ENCODE measurements at regions not wholly inside any gene's neighbourhood (a gene's known extent, or its start where the extent isn't known, plus 50 kb on each side); places are given as distances from the start of the nearest gene placed in this dataset.

DNA sequence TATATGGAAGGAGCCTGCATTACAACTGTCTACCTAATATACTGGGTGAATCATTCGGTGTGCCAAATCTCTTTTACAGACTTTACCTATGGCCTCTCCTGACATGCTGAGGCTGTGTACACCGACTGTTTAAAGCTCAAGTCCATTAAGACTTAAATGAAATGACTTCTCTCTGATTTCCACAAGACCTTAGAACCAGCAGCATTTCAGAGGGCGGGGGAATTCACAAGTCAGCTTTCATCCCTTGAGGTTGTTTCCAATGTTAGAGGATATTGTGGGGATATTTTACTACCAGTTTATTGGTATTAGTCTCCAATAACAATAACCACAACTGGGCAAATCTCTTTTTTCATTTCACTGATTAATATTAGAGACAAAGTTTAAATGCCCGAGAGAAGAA, 87.1 kb upstream of the IKZF1 start:
- FAIRE-seq (no peak), DNase-seq (ENCODE audit: insufficient read length) (no peak)
- TF ChIP-seq TAF1 (IDR thresholded peaks at IDR 0.05; ENCODE audit: borderline replicate concordance, low read depth, low read length) (no peak), POLR2AphosphoS5 (IDR thresholded peaks at IDR 0.05; ENCODE audit: low read depth, low read length) (no peak), POLR2A (IDR thresholded peaks at IDR 0.05; ENCODE audit: low read depth, low read length) (no peak)

GRCh38 chr7:50216626-50217025, 87.9 kb upstream of the IKZF1 start:
- no peak for TF ChIP-seq TAF1 (IDR thresholded peaks at IDR 0.05; ENCODE audit: borderline replicate concordance, low read depth, low read length)
- no peak for TF ChIP-seq POLR2AphosphoS5 (IDR thresholded peaks at IDR 0.05; ENCODE audit: low read depth, low read length)
- TF ChIP-seq POLR2A (IDR thresholded peaks at IDR 0.05; ENCODE audit: low read depth, low read length): no peak
- FAIRE-seq (no peak), DNase-seq (ENCODE audit: insufficient read length) (no peak)

GRCh38 chr7:50214771-50215170, 89.7 kb upstream of the IKZF1 start:
- no peak for FAIRE-seq
- no peak for DNase-seq (ENCODE audit: insufficient read length)
- TF ChIP-seq POLR2AphosphoS5 (IDR thresholded peaks at IDR 0.05; ENCODE audit: low read depth, low read length) (no peak), TAF1 (IDR thresholded peaks at IDR 0.05; ENCODE audit: borderline replicate concordance, low read depth, low read length) (no peak), POLR2A (IDR thresholded peaks at IDR 0.05; ENCODE audit: low read depth, low read length) (no peak)

DNA sequence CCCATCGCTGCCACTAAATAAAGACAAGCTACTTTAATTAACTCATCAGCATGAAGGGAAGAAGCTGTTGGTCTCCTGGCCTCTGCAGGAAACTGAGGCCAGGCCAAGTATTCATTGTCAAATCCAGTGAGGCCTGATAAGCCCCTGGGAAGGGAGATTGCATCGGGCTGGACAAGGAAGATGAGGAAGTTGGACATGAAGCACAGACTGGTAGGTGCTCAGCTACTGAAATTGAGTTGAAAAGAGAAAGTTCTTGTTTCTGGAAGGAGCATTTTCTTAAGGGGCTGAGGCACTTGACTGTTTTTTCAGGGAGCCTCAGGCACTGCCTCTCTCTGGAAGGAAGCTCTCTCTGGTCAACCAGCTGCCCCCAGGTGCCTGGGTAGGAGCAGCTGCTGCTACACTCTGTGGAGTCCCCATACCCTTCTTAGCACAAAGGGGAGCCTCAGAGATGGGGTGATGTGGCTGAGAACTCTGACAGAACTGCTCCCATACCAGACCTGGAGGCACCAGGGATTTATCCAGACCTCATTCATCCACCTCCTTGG, 90.3 kb upstream of the IKZF1 start:
- peak; percentile 5 for FAIRE-seq
- TF ChIP-seq TAF1 (IDR thresholded peaks at IDR 0.05; ENCODE audit: borderline replicate concordance, low read depth, low read length) (no peak), POLR2AphosphoS5 (IDR thresholded peaks at IDR 0.05; ENCODE audit: low read depth, low read length) (no peak), POLR2A (IDR thresholded peaks at IDR 0.05; ENCODE audit: low read depth, low read length) (no peak)

GRCh38 chr7:50213622-50214017, 90.9 kb upstream of the IKZF1 start:
- DNase-seq (ENCODE audit: insufficient read length) (no peak), FAIRE-seq (no peak)
- TF ChIP-seq POLR2AphosphoS5 (IDR thresholded peaks at IDR 0.05; ENCODE audit: low read depth, low read length) (no peak), TAF1 (IDR thresholded peaks at IDR 0.05; ENCODE audit: borderline replicate concordance, low read depth, low read length) (no peak), POLR2A (IDR thresholded peaks at IDR 0.05; ENCODE audit: low read depth, low read length) (no peak)

More for the DNA sequence above, 90.3 kb upstream of the IKZF1 start:
- no peak for DNase-seq (ENCODE audit: insufficient read length)

DNA sequence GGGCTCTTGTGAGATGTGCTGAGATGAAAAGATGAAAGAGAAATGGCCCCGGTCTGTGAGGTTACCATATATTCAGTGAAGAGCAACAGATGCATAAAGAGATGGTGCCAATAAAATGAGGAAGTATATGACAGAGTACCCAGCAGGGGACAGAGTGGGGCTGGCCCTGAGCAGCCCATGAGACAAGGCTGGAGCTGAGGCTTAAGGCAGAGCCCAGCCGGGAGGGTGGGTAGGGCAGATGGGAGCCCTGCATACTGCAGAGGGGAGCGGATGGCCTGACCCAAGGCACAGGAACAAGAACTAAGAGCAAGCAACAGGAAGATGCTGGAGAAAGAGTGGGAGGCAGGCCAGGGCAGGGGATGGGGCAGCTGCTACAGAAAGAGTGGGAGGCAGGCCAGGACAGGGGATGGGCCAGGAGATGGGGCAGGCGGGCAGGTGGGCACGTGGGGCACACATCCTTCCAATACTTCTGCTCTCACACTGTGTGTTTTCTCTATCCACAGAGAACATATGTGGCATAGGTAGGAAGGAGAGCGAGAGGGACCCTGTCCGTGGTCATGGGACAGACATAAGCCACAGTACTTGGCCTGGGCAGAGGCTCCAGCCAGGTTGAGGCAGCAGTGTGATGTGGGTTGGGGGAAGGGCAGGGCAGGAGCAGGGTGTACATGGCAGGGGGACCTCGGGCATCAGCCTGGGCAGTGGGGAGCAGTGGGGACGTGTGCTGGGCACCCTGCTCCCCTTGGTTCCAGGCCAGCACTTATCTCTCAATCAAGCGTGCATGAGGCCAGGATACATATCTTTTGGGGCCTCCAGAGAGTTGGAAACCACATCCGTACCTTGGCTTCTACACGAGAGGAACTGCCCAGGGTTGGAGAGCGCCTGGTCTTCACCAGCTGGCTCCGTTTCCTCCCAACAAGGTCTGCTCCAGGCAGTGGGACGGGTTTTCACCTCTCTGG, 91.6 kb upstream of the IKZF1 start:
- TF ChIP-seq POLR2AphosphoS5 (IDR thresholded peaks at IDR 0.05; ENCODE audit: low read depth, low read length) (no peak), TAF1 (IDR thresholded peaks at IDR 0.05; ENCODE audit: borderline replicate concordance, low read depth, low read length) (no peak)
- peak; percentile 79 for FAIRE-seq
- DNase-seq (ENCODE audit: insufficient read length): no peak

- no peak for FAIRE-seq
- no peak for DNase-seq (ENCODE audit: insufficient read length)
- TF ChIP-seq POLR2AphosphoS5 (IDR thresholded peaks at IDR 0.05; ENCODE audit: low read depth, low read length): no peak
- no peak for TF ChIP-seq TAF1 (IDR thresholded peaks at IDR 0.05; ENCODE audit: borderline replicate concordance, low read depth, low read length)
- no peak for TF ChIP-seq POLR2A (IDR thresholded peaks at IDR 0.05; ENCODE audit: low read depth, low read length)
Measured at GRCh38 chr7:50212016-50212325, 92.5 kb upstream of the IKZF1 start.

DNA sequence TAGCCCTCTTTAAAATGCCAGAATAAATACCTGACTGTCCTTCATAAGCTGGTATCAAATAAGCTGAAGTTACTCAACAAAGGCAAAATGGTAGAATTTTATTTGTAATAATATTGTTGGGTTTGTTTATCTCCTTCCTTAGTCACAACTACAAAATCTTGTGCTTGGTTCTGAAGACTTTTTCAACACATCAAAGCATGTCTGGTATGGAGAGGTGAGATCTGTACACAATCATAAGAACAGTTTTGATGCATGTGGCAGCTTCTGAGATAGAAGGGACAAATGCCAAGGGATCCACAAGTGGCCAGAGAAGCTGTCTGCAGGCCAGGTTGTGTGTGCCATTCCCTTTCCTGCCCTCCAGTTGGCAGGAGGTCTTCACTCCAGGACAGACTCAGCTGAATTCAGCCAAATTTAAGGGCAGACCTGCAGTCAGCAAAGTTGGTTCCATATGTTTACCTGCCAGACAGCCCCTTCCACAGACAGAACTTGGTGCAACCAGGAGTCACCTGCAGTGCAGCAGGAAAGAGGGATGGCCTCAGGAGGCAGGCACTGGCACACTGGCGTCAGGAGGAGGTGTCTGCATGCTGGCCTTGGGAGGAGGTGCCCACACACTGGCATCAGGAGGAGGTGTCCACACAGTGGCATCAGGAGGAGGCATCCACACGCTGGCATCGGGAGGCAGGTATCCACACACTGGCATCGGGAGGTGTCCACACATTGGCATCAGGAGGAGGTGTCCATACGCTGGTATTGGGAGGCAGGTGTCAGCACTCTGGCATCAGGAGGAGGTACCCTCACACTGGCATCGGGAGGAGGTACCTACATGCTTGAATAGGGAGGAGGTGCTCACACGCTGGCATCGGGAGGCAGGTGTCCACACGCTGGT, 93.1 kb upstream of the IKZF1 start:
- TF ChIP-seq POLR2AphosphoS5 (IDR thresholded peaks at IDR 0.05; ENCODE audit: low read depth, low read length): no peak
- no peak for TF ChIP-seq TAF1 (IDR thresholded peaks at IDR 0.05; ENCODE audit: borderline replicate concordance, low read depth, low read length)
- DNase-seq (ENCODE audit: insufficient read length) (no peak), FAIRE-seq (peak; percentile 42)

- FAIRE-seq: no peak
- no peak for DNase-seq (ENCODE audit: insufficient read length)
- TF ChIP-seq POLR2AphosphoS5 (IDR thresholded peaks at IDR 0.05; ENCODE audit: low read depth, low read length) (no peak), TAF1 (IDR thresholded peaks at IDR 0.05; ENCODE audit: borderline replicate concordance, low read depth, low read length) (no peak), POLR2A (IDR thresholded peaks at IDR 0.05; ENCODE audit: low read depth, low read length) (no peak)
Measured at GRCh38 chr7:50210706-50211115, 93.8 kb upstream of the IKZF1 start.

DNA sequence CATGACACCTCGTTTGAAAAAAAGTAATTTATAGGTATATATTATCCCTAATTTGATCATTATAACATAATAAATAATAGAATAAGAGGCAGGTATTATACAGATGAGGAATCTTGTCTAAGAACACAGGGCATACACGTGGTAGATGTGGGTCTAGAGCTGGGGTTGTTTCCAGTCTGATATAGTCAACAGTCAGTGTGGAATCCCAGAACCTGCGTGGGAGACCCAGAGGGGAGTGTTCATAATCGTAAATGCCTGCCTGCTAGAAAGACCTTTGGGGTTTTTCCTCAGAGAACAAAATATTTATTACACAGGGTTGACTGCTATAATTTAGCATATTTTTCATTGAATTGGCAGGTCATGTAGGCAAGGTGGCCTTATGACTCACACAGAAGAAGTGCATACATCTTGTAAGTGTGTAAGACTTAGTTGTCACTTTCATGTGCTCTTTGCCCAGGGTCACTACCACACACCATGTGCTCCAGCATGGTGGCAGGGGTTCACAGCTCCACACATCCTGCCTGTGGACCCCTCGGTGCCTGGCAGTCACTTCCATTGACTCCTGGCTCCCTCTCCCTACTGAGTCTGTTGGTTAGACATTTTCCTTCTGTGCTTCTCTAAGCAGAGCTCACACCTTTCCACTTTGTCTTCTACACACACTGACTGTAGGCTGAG, 94.9 kb upstream of the IKZF1 start:
- DNase-seq (ENCODE audit: insufficient read length): no peak
- TF ChIP-seq POLR2A (IDR thresholded peaks at IDR 0.05; ENCODE audit: low read depth, low read length) (no peak), TAF1 (IDR thresholded peaks at IDR 0.05; ENCODE audit: borderline replicate concordance, low read depth, low read length) (no peak), POLR2AphosphoS5 (IDR thresholded peaks at IDR 0.05; ENCODE audit: low read depth, low read length) (no peak)
- no peak for FAIRE-seq
